Uterus (tissue), 2 donors: ENCODE measurements at regions not wholly inside any gene's neighbourhood (a gene's known extent, or its start where the extent isn't known, plus 50 kb on each side); places are given as distances from the start of the nearest gene placed in this dataset.

Source experiments
- CTCF ChIP-seq, 4 experiments: fragments of 200-600 bp in 2 of 4; fragments of 450-650 bp in 2 of 4; sonication (generic) in 2 of 4; IDR thresholded peaks; one replicate each; pipeline ENCODE4 v1.5.1; 2016 to 2019; ENCODE audit warnings: antibody characterized with exemption in 4 of 4, mild to moderate bottlenecking in 2 of 4, moderate library complexity in 1 of 4
- POLR2A ChIP-seq, 2 donors: fragments of 450-650 bp; IDR thresholded peaks; one replicate each; pipeline ENCODE4 v1.6.1; 2016; ENCODE audit warnings: antibody characterized with exemption in 2 of 2, mild to moderate bottlenecking in 1 of 2, moderate library complexity in 1 of 2

- TF ChIP-seq CTCF (IDR thresholded peaks at IDR 0.05) (no peak), POLR2A (IDR thresholded peaks at IDR 0.05) (no peak)
Measured at GRCh38 chr10:3995302-3996210, 210.5 kb upstream of the KLF6 start.
